Calu3 (cell line): ENCODE measurements at regions not wholly inside any gene's neighbourhood (a gene's known extent, or its start where the extent isn't known, plus 50 kb on each side); places are given as distances from the start of the nearest gene placed in this dataset.
"Not testable (repeated sequence)": the region's sequence is repeated elsewhere in the genome, so short reads cannot be mapped to it uniquely, and the experiment has no call there.

ENCODE experiments used
- BruUV-seq: library from RNA; stranded (reverse); fragments of 400-500 nt; replicated peaks from 2 replicates; lab custom pipeline; 2021; lab: Mats Ljungman, UMichigan
- CTCF ChIA-PET: fragments of 300-600 bp; sonication (Branson Sonifier 250); formaldehyde crosslinking; loops from one replicate; lab custom pipeline; 2022; ENCODE audit warnings: antibody characterized with exemption; lab: Charles Lee
- DNase-seq: peaks from one replicate; pipeline ENCODE4 v3.0.0; 2022
- H3K27ac Mint-ChIP-seq: one replicate; pipeline ENCODE4 v1.8.0; 2022; ENCODE audit warnings: mixed read lengths; ENCODE audit not compliant: unreplicated experiment
- H3K27me3 Mint-ChIP-seq: one replicate; pipeline ENCODE4 v1.8.0; 2022; ENCODE audit warnings: mixed read lengths; ENCODE audit not compliant: unreplicated experiment
- H3K36me3 Mint-ChIP-seq: one replicate; pipeline ENCODE4 v1.8.0; 2022; ENCODE audit warnings: mild to moderate bottlenecking, moderate library complexity, mixed read lengths; ENCODE audit not compliant: insufficient read depth, unreplicated experiment
- H3K4me1 Mint-ChIP-seq: one replicate; pipeline ENCODE4 v1.8.0; 2022; ENCODE audit warnings: mild to moderate bottlenecking, low read depth, mixed read lengths; ENCODE audit not compliant: unreplicated experiment
- H3K4me3 Mint-ChIP-seq: one replicate; pipeline ENCODE4 v1.8.0; 2022; ENCODE audit warnings: mild to moderate bottlenecking, low read depth, moderate library complexity, mixed read lengths; ENCODE audit not compliant: unreplicated experiment
- H3K9me3 Mint-ChIP-seq: one replicate; pipeline ENCODE4 v1.8.0; 2022; ENCODE audit warnings: low read depth, mixed read lengths; ENCODE audit not compliant: unreplicated experiment
- CTCF ChIP-seq: fragments of 200-600 bp; IDR thresholded peaks from one replicate; pipeline ENCODE4 v1.8.0; 2022; ENCODE audit warnings: antibody characterized with exemption; ENCODE audit not compliant: unreplicated experiment
- intact Hi-C: fragments of 100-400 bp; cut with micrococcal nuclease; formaldehyde crosslinking; loops from one replicate; pipeline ENCODE4 v1.10.0; 2022; ENCODE audit not compliant: unreplicated experiment

- H3K36me3 Mint-ChIP-seq = no peaks in the 10 kb centered on the region
- CTCF ChIA-PET = no interaction called here
- no peaks in the 10 kb centered on the region for H3K27me3 Mint-ChIP-seq
- H3K4me1 Mint-ChIP-seq = no peaks in the 10 kb centered on the region
- BruUV-seq = no TSS peak
- no peak for DNase-seq
- no peak for TF ChIP-seq CTCF
- H3K27ac Mint-ChIP-seq = no peak overlapping the region
- intact Hi-C loops = no loop called here
- H3K9me3 Mint-ChIP-seq = peaks cover 9% of the 10 kb centered on the region
- H3K4me3 Mint-ChIP-seq = no peak overlapping the region
Measured at GRCh38 chr17:54353789-54354525, 531.2 kb downstream of the KIF2B start.

GRCh38 chr17:54361073-54361472 lies 538.3 kb downstream of the KIF2B start:
- H3K4me1 Mint-ChIP-seq, H3K27ac Mint-ChIP-seq, H3K27me3 Mint-ChIP-seq, H3K36me3 Mint-ChIP-seq, H3K9me3 Mint-ChIP-seq, DNase-seq, CTCF ChIA-PET, intact Hi-C loops, H3K4me3 Mint-ChIP-seq, BruUV-seq: not testable (repeated sequence)

DNA sequence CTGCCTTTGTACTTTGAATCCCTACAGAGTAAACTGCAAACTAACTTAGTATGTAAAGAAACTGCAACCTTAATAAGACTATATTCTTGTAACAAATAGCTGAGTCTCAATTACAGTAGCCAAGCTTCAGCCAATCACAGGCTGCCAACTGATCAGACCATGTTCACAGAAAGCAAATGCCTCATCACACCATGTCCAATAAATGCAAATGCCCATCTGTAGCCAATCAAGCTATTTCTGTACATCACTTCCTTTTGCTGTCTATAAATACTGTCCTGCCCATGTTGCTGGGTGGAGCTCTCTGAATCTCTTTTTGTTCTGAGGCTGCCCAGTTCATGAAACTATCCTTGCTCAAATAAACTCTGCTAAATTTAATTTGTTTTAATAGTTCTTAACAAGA lies 531.7 kb upstream of the TOM1L1 start:
- H3K4me1 Mint-ChIP-seq = no peaks in the 10 kb centered on the region
- intact Hi-C loops = no loop called here
- no peaks in the 10 kb centered on the region for H3K9me3 Mint-ChIP-seq
- TF ChIP-seq CTCF = no peak
- no TSS peak for BruUV-seq
- no peaks in the 10 kb centered on the region for H3K27me3 Mint-ChIP-seq
- no peaks in the 10 kb centered on the region for H3K36me3 Mint-ChIP-seq
- no peak overlapping the region for H3K4me3 Mint-ChIP-seq
- DNase-seq = no peak
- H3K27ac Mint-ChIP-seq = no peak overlapping the region
- CTCF ChIA-PET = no interaction called here

- no TSS peak for BruUV-seq
- H3K27ac Mint-ChIP-seq = no peak overlapping the region
- CTCF ChIA-PET = no interaction called here
- intact Hi-C loops = no loop called here
- H3K36me3 Mint-ChIP-seq = no peaks in the 10 kb centered on the region
- no peaks in the 10 kb centered on the region for H3K4me1 Mint-ChIP-seq
- H3K9me3 Mint-ChIP-seq = peaks cover 3% of the 10 kb centered on the region
- TF ChIP-seq CTCF = no peak
- H3K4me3 Mint-ChIP-seq = no peak overlapping the region
- no peaks in the 10 kb centered on the region for H3K27me3 Mint-ChIP-seq
- DNase-seq = no peak
Measured at GRCh38 chr17:54372069-54372749, 528.4 kb upstream of the TOM1L1 start.

DNA sequence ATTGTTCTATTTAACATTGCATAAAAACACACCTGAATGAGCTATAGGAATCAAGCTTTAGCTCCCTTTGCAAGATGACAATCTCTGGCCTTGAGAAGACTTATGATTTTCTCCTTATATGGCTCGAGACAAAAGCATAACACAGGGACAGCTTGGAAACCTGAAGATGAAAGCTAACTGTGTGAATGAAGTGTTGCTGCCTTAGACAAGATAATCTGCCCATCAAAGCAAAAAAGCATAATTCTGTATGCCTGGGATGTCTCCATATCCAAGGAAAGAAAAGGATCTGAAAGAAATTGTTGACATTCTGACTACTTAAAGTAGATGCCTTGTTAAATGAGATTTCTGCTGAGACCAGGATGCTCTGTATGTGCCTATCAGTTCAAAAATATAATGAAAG lies 526.7 kb upstream of the TOM1L1 start:
- CTCF ChIA-PET = no interaction called here
- no peak for TF ChIP-seq CTCF
- no peak for DNase-seq
- no TSS peak for BruUV-seq
- no peaks in the 10 kb centered on the region for H3K36me3 Mint-ChIP-seq
- H3K4me3 Mint-ChIP-seq = no peak overlapping the region
- intact Hi-C loops = no loop called here
- H3K27me3 Mint-ChIP-seq = no peaks in the 10 kb centered on the region
- no peaks in the 10 kb centered on the region for H3K4me1 Mint-ChIP-seq
- H3K27ac Mint-ChIP-seq = no peak overlapping the region
- H3K9me3 Mint-ChIP-seq = peaks cover 5% of the 10 kb centered on the region

- CTCF ChIA-PET, H3K9me3 Mint-ChIP-seq, H3K4me3 Mint-ChIP-seq, BruUV-seq, H3K4me1 Mint-ChIP-seq, H3K36me3 Mint-ChIP-seq, intact Hi-C loops, H3K27ac Mint-ChIP-seq, DNase-seq, H3K27me3 Mint-ChIP-seq: not testable (repeated sequence)
Measured at GRCh38 chr17:54376409-54376808, 524.2 kb upstream of the TOM1L1 start.
